ENCODE measurements at regions not wholly inside any gene's neighbourhood (a gene's known extent, or its start where the extent isn't known, plus 50 kb on each side); places are given as distances from the start of the nearest gene placed in this dataset.

GRCh38 chr6:67634199-67634598 lies 1000.9 kb upstream of the ADGRB3 start:
- DNase-seq = no peak

- DNase-seq = no peak
These were observed 1002.0 kb upstream of the ADGRB3 start for GRCh38 chr6:67633058-67633457.

DNA sequence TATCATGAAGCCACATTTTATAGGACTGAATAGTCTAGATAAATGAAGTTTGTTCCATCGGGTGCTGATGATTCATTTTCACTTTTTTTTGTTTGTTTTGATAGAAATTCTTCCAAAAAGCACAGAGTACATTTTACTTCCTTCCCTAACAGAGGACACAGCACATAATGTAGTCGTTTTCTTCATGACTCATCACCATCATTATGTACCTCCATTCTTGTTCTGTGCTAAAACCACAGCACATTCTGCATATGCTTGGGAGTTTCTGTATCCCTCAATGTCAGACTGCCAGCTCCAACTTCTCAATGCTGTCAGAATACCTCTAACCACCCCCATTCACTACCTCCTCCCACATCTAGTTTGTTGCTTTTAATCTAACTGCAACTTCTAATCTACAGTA lies 1004.9 kb upstream of the ADGRB3 start:
- peak in 1 of 2 experiments; percentile 3 for DNase-seq

DNA sequence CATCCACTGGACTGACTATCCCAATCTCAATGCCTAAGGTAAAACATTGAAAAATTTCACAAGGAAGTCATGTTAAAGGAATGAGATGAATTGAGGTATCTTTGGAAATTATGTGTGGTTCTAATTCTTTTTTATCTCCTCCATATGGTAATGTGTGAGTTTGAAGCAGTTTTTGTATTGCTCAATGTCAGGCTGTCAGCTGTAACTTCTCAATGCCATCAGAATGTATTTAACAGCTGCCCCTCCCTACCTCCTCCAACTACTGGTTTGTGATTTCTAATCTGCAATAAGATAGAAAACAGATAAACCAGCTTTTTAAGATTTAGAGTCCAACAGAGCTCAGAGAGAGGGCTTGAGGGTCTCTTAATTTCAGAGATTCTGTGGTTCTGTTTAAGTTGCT lies 1005.8 kb upstream of the ADGRB3 start:
- no peak for DNase-seq

DNA sequence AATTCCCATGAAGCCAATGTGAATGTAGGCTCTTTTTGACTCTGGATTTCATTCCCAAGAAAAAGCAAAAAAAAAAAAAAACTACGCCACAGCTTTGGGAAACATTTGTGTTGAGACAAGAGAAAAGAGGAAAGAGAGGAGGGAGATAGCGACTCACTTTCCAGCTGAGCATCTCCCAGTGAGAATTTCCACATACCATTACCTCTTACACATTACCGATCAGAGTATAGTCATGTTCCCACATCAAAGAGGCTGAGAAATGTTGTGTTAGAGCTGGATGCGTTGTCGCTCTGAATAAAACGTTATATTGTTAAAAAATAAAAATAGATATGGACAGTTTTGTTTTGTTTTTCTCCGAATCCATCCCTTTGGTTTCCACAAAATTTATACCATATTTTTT lies 1019.3 kb upstream of the ADGRB3 start:
- no peak for DNase-seq

GRCh38 chr6:67608099-67608749 lies 1026.9 kb upstream of the ADGRB3 start:
- DNase-seq = no peak

DNA sequence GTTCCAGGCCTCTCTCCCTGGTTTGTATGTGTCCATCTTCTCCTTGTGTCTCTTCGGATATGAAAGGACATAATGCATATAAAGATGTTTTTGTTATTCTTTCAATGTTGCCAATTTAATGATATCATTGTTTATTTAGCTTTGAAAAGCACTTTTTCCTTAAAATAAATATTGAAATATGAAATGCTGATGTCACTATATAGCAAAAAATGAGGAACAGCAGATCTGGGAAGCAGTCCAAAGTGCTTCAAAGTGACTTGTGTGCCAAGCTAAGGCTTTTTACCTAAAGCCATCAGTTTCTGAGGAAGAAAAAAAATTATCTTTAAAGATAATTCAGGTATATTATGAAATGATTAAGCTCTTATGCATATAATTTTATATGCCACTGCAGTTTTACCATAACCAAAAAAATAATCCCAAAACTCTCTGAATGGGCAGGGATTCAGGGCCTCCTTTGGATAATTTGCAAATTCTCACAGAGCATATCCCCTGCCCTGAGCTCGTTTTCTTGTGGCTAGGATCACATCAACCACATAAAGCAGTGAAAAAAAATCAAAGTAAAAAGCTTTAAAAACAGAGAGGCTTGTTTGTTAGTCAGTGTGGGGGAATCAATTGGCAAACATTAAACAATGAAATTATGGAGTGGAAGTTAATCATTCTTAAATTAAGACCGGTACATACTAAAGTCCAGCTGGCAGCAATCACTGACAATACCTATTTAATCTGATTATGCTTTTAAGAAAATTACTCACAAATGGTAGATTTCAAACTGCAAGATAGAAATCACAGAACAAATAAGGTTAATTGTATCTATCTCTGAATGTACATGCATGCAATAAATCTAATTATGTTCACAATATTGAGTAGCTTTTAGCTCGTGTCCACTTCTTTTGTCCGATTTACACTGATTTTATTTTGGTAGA lies 1027.9 kb upstream of the ADGRB3 start:
- DNase-seq = no peak

DNA sequence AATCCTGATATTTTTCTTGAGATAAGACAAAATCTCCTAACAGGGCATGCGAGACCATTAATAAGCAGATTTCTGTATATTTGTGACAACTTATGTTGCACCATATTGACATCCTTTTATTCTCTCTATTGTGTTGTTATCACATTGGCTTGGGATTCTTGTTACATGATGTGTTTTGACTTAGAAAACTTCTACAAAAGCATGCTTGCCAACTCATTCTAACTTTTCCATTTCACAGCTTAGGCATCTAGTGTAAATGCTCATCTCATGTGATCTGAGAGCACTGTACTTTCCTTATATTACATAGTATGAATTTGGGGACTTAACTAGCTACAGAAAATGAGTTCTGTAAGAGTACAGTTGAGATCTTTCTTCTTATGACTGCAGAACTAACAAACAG lies 1040.7 kb upstream of the ADGRB3 start:
- no peak for DNase-seq

DNA sequence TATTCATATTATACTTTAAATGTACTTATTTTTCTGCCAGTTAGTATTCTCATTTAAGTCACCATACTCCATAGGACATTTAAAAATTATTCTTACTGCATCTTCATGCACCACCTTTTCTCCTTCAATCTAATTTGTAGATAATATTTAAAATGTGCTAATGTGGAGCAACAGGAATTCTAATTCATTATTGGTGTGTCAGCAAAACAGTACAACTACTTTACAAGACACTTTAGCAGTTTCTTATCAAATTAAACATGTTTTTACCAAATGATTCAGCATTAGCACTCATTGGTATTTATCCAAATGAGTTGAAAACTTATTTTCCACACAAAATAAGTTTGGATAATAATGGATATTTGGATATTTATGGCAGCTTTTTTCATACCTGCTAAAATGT lies 1041.8 kb upstream of the ADGRB3 start:
- DNase-seq = no peak

DNA sequence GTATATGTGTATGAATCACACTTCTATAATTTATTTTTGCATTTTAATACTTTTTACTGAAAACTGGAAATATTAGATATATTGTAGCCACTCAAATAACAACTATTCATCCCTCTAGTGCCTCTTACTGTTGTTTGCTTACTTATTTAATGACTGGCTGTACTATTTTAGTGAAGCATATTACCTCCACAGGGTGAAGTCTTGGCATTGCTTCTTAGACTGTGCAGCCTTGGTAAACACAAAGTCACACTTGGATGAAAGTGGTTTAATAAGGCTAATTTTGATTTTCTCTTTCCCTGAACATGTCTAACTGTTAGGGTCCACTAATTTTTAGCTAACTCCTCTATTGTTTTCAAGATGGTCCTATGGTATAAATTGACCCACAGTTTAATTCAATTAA lies 1043.2 kb upstream of the ADGRB3 start:
- no peak for DNase-seq

DNA sequence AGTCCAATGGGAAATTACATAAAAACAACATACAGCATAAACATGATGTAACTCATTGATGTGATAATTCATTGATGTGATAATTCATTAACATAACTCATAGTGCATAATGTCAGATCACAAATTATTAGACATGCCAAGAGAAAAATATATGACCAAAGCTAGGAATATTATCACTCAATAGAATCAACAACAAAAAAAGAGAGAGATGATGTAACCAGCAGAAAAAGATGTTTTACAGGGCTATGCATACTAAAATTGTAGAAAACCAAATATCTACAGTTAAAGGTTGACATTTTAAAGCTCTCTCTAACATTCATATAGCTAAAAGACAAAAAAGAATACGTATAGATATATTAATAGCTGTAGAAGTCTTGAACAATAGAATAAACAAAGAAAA lies 1067.2 kb upstream of the ADGRB3 start:
- no peak for DNase-seq

- no peak for DNase-seq
These were observed 1071.4 kb upstream of the ADGRB3 start for GRCh38 chr6:67563671-67564070.

DNA sequence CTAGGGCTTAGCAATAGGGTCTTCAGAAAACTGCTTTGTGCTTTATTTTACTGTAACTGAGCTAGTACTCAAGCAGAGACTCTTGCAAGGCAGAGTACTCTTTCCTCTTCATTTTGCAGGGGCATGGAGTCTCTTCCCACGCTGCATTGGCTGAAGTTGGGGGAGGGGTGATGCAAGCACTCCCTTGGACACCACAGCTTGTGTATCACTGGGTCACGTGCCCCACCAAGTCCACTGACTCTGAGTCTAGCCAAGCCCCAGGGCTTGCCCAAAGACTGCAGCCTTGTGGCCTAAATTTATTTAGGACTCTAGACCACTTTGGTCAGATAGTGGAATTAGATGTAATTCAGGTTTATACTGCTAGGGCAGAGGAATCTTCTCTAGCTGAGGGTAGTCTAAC lies 1075.0 kb upstream of the ADGRB3 start:
- no peak for DNase-seq

DNA sequence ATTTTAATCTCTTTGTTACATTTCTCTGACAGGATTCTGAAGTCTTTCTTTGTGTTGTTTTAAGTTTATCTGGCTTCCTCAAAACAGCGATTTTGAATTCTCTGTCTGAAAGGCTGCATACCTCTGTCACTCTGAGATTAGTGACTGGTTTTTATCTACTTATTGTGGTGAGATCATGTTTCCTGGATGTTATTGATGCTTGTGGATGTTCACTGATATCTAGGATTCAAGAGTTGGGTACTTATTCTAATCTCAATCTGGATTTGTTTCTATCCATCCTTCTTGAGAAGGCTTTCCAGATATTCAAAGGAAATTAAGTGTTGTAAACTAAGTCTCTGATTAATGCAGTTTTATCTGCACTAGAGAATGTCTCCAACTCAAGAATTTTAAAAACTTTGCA lies 1076.1 kb upstream of the ADGRB3 start:
- no peak for DNase-seq

DNA sequence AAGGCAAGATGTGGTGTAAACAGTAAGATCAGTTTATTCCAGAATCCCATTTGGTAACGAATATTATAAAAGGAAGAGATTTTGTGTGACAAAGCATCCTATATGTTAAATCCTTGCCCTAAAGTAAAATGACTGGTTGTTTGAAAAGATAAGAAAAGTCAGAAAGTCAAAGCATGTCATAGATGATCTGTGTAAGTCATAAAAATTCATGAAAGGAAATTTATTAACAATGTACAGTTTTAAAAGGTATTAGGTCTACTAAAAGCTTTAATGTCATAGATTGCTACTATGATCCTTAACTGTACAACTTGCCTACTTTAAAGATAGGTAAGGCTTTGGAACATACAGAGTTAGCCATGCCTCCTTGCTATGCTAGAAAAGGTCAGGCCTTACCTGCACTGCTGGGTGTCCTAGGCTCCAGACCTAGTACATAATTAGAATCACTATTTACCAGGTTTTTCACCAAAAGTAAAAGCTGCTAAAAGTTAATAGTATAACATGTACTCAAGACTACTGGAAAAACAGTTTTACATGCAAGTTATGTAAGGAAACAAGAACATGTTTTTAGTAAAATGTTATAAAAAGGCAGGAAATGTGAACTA lies 1090.1 kb upstream of the ADGRB3 start:
- DNase-seq = no peak

GRCh38 chr6:67541586-67541985 lies 1093.5 kb upstream of the ADGRB3 start:
- DNase-seq = no peak

- DNase-seq = no peak
These were observed 1097.0 kb upstream of the ADGRB3 start for GRCh38 chr6:67538032-67538431.

- DNase-seq = no peak
These were observed 1099.1 kb upstream of the ADGRB3 start for GRCh38 chr6:67535946-67536345.

- DNase-seq = no peak
These were observed 1128.7 kb upstream of the ADGRB3 start for GRCh38 chr6:67506352-67506751.

GRCh38 chr6:67501755-67502154 lies 1133.3 kb upstream of the ADGRB3 start:
- no peak for DNase-seq

- DNase-seq = no peak
These were observed 1137.3 kb upstream of the ADGRB3 start for GRCh38 chr6:67497749-67498148.

DNA sequence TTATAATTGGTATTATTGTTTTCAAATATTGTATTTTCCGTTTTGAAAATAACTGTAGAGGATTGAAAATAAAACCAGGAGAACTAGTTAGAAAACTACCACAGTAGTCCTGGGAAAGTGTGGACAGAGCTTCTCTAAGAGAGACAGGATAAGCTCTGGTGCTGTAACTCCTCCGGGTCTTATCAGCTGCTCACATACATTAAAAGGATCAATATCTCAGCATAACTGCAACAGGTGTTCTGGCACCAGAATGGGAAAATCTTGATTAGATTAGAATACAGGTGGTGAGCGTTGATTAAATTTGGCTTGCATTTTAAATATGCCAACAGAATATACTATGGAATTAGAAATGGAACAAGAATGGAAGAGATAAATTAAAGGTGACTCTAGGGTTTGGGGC lies 1138.9 kb upstream of the ADGRB3 start:
- no peak for DNase-seq

- DNase-seq = no peak
These were observed 1141.4 kb upstream of the ADGRB3 start for GRCh38 chr6:67493682-67494081.

DNA sequence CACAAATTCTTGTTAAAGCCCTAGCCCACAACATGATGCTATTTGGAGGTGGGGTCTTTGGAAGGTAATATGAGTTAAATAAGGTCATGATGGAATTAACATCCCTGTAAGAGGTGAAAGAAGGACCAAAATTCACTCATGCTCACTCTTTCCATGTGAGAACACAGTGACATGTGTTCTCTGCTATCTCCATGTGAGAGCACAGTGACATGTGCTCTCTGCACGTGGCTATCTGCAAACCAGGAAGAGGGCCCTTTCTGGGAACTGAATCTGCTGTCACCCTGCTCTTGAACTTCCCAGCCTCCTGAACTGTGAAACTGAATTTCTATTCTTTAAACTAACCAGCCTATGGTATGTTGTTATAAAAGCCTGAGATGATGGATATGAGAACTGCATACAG lies 1159.4 kb upstream of the ADGRB3 start:
- no peak for DNase-seq

Measured in SW 1271 (cell line).